ENCODE measurements at regions not wholly inside any gene's neighbourhood (a gene's known extent, or its start where the extent isn't known, plus 50 kb on each side); places are given as distances from the start of the nearest gene placed in this dataset.

- no peak for TF ChIP-seq CTCF (IDR thresholded peaks at IDR 0.05)
- no peak for TF ChIP-seq EZH2 (IDR thresholded peaks at IDR 0.05)
- TF ChIP-seq EZH2phosphoT487 (IDR thresholded peaks at IDR 0.05): no peak
These were observed 161.4 kb upstream of the DMRT1 start for GRCh38 chr9:680106-680505.
